ENCODE measurements at regions not wholly inside any gene's neighbourhood (a gene's known extent, or its start where the extent isn't known, plus 50 kb on each side); places are given as distances from the start of the nearest gene placed in this dataset.

DNA sequence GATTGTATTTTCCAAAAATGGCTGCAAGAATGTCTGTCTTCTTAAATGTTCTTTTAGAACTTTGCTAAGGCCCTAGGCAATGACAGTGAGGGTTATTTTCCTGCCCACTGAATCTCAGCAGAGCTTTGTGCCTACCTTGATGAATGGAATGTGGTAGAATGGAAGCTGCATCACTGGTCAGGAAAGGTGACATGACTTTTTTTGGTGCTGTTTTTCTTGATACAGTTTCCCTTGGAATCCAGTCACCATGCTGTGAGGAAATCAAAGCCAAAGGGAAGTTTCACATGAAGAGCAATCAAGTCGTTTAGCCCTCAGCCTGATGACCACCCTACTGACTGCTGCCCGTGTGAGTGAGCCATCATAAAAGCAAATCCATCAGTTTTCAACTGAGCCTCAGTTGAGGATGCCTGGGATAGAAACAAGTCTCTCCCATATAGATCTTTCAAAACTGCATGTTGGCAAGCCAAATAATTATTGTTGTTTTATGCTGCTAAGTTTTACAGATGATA is 886.0 kb upstream of the FBXO33 start:
- Histone ChIP-seq H3K4me1 (ENCODE audit: control insufficient read depth, insufficient read depth, low read length) (no peaks in the 10 kb centered on the region), H3K4me3 (ENCODE audit: low read depth in 2 of 2, low read length in 2 of 2) (no peak overlapping the region), H3K9me3 (ENCODE audit: control insufficient read depth, insufficient read depth, low read depth, low read length) (no peaks in the 10 kb centered on the region; the same call in 1 of the 2 replicates), H3K36me3 (ENCODE audit: control insufficient read depth, insufficient read depth, low read length) (no peaks in the 10 kb centered on the region), H3K27ac (ENCODE audit: low read length) (no peak overlapping the region), H3K27me3 (ENCODE audit: control insufficient read depth, insufficient read depth, low read length) (no peaks in the 10 kb centered on the region)
- no TSS peak for BruUV-seq (replicated peaks)
- in situ Hi-C loops (cut with HindIII; ENCODE audit: low pct_unique_long_range_greater_than_20kb, low sequenced_read_pairs) (no loop called here), intact Hi-C loops (cut with micrococcal nuclease; ENCODE audit: unreplicated experiment) (no loop called here)
- TF ChIP-seq, protein P1, sequence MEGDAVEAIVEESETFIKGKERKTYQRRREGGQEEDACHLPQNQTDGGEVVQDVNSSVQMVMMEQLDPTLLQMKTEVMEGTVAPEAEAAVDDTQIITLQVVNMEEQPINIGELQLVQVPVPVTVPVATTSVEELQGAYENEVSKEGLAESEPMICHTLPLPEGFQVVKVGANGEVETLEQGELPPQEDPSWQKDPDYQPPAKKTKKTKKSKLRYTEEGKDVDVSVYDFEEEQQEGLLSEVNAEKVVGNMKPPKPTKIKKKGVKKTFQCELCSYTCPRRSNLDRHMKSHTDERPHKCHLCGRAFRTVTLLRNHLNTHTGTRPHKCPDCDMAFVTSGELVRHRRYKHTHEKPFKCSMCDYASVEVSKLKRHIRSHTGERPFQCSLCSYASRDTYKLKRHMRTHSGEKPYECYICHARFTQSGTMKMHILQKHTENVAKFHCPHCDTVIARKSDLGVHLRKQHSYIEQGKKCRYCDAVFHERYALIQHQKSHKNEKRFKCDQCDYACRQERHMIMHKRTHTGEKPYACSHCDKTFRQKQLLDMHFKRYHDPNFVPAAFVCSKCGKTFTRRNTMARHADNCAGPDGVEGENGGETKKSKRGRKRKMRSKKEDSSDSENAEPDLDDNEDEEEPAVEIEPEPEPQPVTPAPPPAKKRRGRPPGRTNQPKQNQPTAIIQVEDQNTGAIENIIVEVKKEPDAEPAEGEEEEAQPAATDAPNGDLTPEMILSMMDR (IDR thresholded peaks at IDR 0.05), result no peak
- TF ChIP-seq TCF7L2 (IDR thresholded peaks at IDR 0.05; ENCODE audit: low read depth, low read length), result no peak
- TF ChIP-seq POLR2AphosphoS5 (IDR thresholded peaks at IDR 0.05; ENCODE audit: low read depth, low read length), result no peak
- TF ChIP-seq SIN3A (IDR thresholded peaks at IDR 0.05; ENCODE audit: borderline replicate concordance, insufficient read depth, low read depth, low read length), result no peak
- TF ChIP-seq, protein P2, sequence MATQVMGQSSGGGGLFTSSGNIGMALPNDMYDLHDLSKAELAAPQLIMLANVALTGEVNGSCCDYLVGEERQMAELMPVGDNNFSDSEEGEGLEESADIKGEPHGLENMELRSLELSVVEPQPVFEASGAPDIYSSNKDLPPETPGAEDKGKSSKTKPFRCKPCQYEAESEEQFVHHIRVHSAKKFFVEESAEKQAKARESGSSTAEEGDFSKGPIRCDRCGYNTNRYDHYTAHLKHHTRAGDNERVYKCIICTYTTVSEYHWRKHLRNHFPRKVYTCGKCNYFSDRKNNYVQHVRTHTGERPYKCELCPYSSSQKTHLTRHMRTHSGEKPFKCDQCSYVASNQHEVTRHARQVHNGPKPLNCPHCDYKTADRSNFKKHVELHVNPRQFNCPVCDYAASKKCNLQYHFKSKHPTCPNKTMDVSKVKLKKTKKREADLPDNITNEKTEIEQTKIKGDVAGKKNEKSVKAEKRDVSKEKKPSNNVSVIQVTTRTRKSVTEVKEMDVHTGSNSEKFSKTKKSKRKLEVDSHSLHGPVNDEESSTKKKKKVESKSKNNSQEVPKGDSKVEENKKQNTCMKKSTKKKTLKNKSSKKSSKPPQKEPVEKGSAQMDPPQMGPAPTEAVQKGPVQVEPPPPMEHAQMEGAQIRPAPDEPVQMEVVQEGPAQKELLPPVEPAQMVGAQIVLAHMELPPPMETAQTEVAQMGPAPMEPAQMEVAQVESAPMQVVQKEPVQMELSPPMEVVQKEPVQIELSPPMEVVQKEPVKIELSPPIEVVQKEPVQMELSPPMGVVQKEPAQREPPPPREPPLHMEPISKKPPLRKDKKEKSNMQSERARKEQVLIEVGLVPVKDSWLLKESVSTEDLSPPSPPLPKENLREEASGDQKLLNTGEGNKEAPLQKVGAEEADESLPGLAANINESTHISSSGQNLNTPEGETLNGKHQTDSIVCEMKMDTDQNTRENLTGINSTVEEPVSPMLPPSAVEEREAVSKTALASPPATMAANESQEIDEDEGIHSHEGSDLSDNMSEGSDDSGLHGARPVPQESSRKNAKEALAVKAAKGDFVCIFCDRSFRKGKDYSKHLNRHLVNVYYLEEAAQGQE (IDR thresholded peaks at IDR 0.05; ENCODE audit: insufficient read depth in 1 of 2, low read depth in 2 of 2, low read length in 1 of 2), result no peak
- DNase-seq (ENCODE audit: low read depth, low spot score) (no peak), ATAC-seq (no peak)
- ChIA-PET CTCF (no interaction called here), POLR2A (no interaction called here)

DNA sequence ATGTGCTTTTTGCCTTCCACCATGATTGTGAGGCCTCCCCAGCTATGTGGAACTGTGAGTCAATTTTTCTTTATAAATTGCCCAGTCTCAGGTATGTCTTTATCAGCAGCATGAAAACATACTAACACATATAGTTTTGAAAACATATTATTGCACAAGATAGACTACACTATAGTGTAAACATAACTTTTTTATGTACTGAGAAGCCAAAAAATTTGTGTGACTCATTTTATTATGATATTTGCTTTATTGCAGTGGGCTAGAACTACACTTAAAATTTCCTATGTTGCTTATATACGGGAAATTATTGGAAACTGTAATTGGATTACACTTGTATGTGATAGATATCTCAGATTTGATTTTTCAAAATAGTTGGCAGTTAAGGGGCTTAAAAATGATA is 885.5 kb upstream of the FBXO33 start:
- H3K36me3 ChIP-seq (ENCODE audit: control insufficient read depth, insufficient read depth, low read length), result no peaks in the 10 kb centered on the region
- no peak for ATAC-seq
- no peaks in the 10 kb centered on the region; the same call in 1 of the 2 replicates for H3K9me3 ChIP-seq (ENCODE audit: control insufficient read depth, insufficient read depth, low read depth, low read length)
- no peak for TF ChIP-seq SIN3A (IDR thresholded peaks at IDR 0.05; ENCODE audit: borderline replicate concordance, insufficient read depth, low read depth, low read length)
- TF ChIP-seq, protein P1 (IDR thresholded peaks at IDR 0.05), result no peak
- no peak for TF ChIP-seq TCF7L2 (IDR thresholded peaks at IDR 0.05; ENCODE audit: low read depth, low read length)
- no peak for TF ChIP-seq POLR2AphosphoS5 (IDR thresholded peaks at IDR 0.05; ENCODE audit: low read depth, low read length)
- no peak overlapping the region for H3K27ac ChIP-seq (ENCODE audit: low read length)
- in situ Hi-C loops (cut with HindIII; ENCODE audit: low pct_unique_long_range_greater_than_20kb, low sequenced_read_pairs) (no loop called here), intact Hi-C loops (cut with micrococcal nuclease; ENCODE audit: unreplicated experiment) (no loop called here)
- no peaks in the 10 kb centered on the region for H3K27me3 ChIP-seq (ENCODE audit: control insufficient read depth, insufficient read depth, low read length)
- CTCF ChIA-PET, result no interaction called here
- no peaks in the 10 kb centered on the region for H3K4me1 ChIP-seq (ENCODE audit: control insufficient read depth, insufficient read depth, low read length)
- no TSS peak for BruUV-seq (replicated peaks)
- H3K4me3 ChIP-seq (ENCODE audit: low read depth in 2 of 2, low read length in 2 of 2), result no peak overlapping the region
- no peak for DNase-seq (ENCODE audit: low read depth, low spot score)
- POLR2A ChIA-PET, result no interaction called here

All from Panc1 (cell line).